ENCODE measurements at regions not wholly inside any gene's neighbourhood (a gene's known extent, or its start where the extent isn't known, plus 50 kb on each side); places are given as distances from the start of the nearest gene placed in this dataset.

DNA sequence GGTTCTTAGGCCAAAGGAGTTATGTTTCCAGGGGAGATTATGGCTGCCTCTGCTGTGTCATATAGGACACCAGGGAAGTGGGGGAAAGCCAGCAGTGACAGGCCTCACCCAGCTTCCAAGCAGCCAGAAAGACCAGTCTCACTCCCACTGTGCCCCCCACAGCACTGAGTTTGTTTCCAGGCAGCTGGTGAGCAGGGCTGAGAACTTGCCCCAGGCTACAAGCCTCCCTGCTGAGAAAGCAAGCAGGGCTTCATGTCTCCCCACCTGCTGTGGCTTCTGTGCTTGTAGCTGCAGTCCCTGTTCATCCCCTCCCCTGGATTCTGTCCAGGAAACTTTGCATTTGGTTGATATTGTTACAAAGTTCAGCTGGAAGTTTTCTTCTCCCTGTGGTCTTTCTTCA lies 376.3 kb downstream of the PDCD6IP start:
- no peak for TF ChIP-seq CTCF (IDR thresholded peaks at IDR 0.05; ENCODE audit: insufficient read depth, low read length, poor library complexity, severe bottlenecking)
- no peak for TF ChIP-seq EZH2phosphoT487 (conservative IDR thresholded peaks at IDR 0.05; ENCODE audit: low read length)
